Astrocyte (in vitro differentiated cells and primary cell): ENCODE measurements at regions not wholly inside any gene's neighbourhood (a gene's known extent, or its start where the extent isn't known, plus 50 kb on each side); places are given as distances from the start of the nearest gene placed in this dataset.

Experiments used
- DNase-seq: peaks from one replicate; pipeline ENCODE4 v3.0.0-alpha.2; 2010; ENCODE audit warnings: low read depth
- FAIRE-seq: peaks from 2 replicates; lab custom pipeline; 2011; peaks lifted over from hg19 to GRCh38; lab: Jason Lieb, UNC
- H2AFZ ChIP-seq: 2 replicates; pipeline ENCODE4 v1.6.0; 2012; ENCODE audit warnings: low read depth, low read length, inconsistent platforms
- H3K27ac ChIP-seq: 2 replicates; pipeline ENCODE4 v1.5.1; 2011; ENCODE audit warnings: low read depth, low read length, inconsistent platforms
- H3K27me3 ChIP-seq: 2 replicates; pipeline ENCODE4 v1.6.0; 2011; ENCODE audit warnings: low read length, inconsistent platforms; ENCODE audit not compliant: insufficient read depth
- H3K36me3 ChIP-seq: 2 replicates; pipeline ENCODE4 v1.5.1; 2011; ENCODE audit warnings: low read length, inconsistent platforms; ENCODE audit not compliant: insufficient read depth
- H3K4me1 ChIP-seq: 2 replicates; pipeline ENCODE4 v1.5.1; 2011; ENCODE audit warnings: low read length, inconsistent platforms; ENCODE audit not compliant: insufficient read depth
- H3K4me2 ChIP-seq: 2 replicates; pipeline ENCODE4 v1.6.0; 2012; ENCODE audit warnings: low read length, inconsistent platforms
- H3K4me3 ChIP-seq: 2 replicates; pipeline ENCODE4 v1.5.1; 2011; ENCODE audit warnings: low read depth, mild to moderate bottlenecking, low read length, inconsistent platforms; ENCODE audit not compliant: insufficient read depth
- H3K79me2 ChIP-seq: 2 replicates; pipeline ENCODE4 v1.6.0; 2012; ENCODE audit warnings: mild to moderate bottlenecking, low read length, inconsistent platforms; ENCODE audit not compliant: insufficient read depth
- H3K9ac ChIP-seq: 2 replicates; pipeline ENCODE4 v1.6.0; 2012; ENCODE audit warnings: mild to moderate bottlenecking, low read length, inconsistent platforms
- H3K9me3 ChIP-seq: 2 replicates; pipeline ENCODE4 v1.5.1; 2012; ENCODE audit warnings: low read depth, mild to moderate bottlenecking, low read length, inconsistent platforms; ENCODE audit not compliant: insufficient read depth
- H4K20me1 ChIP-seq: 2 replicates; pipeline ENCODE4 v1.6.0; 2012; ENCODE audit warnings: low read length, inconsistent platforms; ENCODE audit not compliant: insufficient read depth
- H3K27ac Mint-ChIP-seq: one replicate; pipeline ENCODE4 v1.8.0; 2021; ENCODE audit warnings: mild to moderate bottlenecking, mixed read lengths; ENCODE audit not compliant: unreplicated experiment
- H3K27me3 Mint-ChIP-seq: one replicate; pipeline ENCODE4 v1.8.0; 2021; ENCODE audit warnings: low read depth, mixed read lengths; ENCODE audit not compliant: unreplicated experiment
- H3K36me3 Mint-ChIP-seq: one replicate; pipeline ENCODE4 v1.8.0; 2021; ENCODE audit warnings: low read depth, mixed read lengths; ENCODE audit not compliant: unreplicated experiment
- H3K4me1 Mint-ChIP-seq: one replicate; pipeline ENCODE4 v1.8.0; 2021; ENCODE audit warnings: low read depth, mixed read lengths; ENCODE audit not compliant: unreplicated experiment
- H3K4me3 Mint-ChIP-seq: one replicate; pipeline ENCODE4 v1.8.0; 2021; ENCODE audit warnings: mild to moderate bottlenecking, moderate library complexity, mixed read lengths; ENCODE audit not compliant: unreplicated experiment
- H3K9me3 Mint-ChIP-seq: one replicate; pipeline ENCODE4 v1.8.0; 2021; ENCODE audit warnings: mild to moderate bottlenecking, mixed read lengths; ENCODE audit not compliant: unreplicated experiment
- CTCF ChIP-seq: IDR thresholded peaks from 2 replicates; pipeline ENCODE4 v1.5.1; 2011; ENCODE audit warnings: low read depth, mild to moderate bottlenecking, inconsistent platforms, low read length, moderate library complexity; ENCODE audit not compliant: insufficient read depth
- EZH2 ChIP-seq: IDR thresholded peaks from 2 replicates; pipeline ENCODE4 v1.6.1; 2012; ENCODE audit warnings: mild to moderate bottlenecking, low read length, inconsistent platforms; ENCODE audit not compliant: insufficient read depth

- Mint-ChIP-seq H3K4me1 (no peaks in the 10 kb centered on the region), H3K4me3 (no peak overlapping the region), H3K36me3 (peaks cover 2% of the 10 kb centered on the region), H3K9me3 (peaks cover 15% of the 10 kb centered on the region), H3K27me3 (no peaks in the 10 kb centered on the region), H3K27ac (no peak overlapping the region)
- FAIRE-seq (no peak), DNase-seq (no peak)
- Histone ChIP-seq H2AFZ (no peak overlapping the region), H3K9ac (no peak overlapping the region), H3K36me3 (no peaks in the 10 kb centered on the region), H3K27ac (no peak overlapping the region), H3K4me3 (no peak overlapping the region), H3K27me3 (no peaks in the 10 kb centered on the region), H4K20me1 (no peaks in the 10 kb centered on the region), H3K9me3 (no peaks in the 10 kb centered on the region), H3K4me1 (no peaks in the 10 kb centered on the region), H3K79me2 (no peaks in the 10 kb centered on the region), H3K4me2 (no peak overlapping the region)
- no peak for TF ChIP-seq EZH2
- no peak for TF ChIP-seq CTCF
Measured at GRCh38 chrX:2162695-2163094, 338.1 kb downstream of the DHRSX start.

GRCh38 chrX:2159861-2160260 is 340.9 kb downstream of the DHRSX start:
- peaks cover 2% of the 10 kb centered on the region for H3K36me3 Mint-ChIP-seq
- Histone ChIP-seq H3K27ac (no peak overlapping the region), H3K4me3 (no peak overlapping the region), H3K9me3 (peaks cover 4% of the 10 kb centered on the region), H3K4me1 (no peaks in the 10 kb centered on the region), H3K79me2 (no peaks in the 10 kb centered on the region), H3K4me2 (no peak overlapping the region), H3K36me3 (no peaks in the 10 kb centered on the region), H4K20me1 (no peaks in the 10 kb centered on the region), H2AFZ (no peak overlapping the region), H3K27me3 (no peaks in the 10 kb centered on the region), H3K9ac (no peak overlapping the region)
- TF ChIP-seq CTCF: no peak
- TF ChIP-seq EZH2: no peak
- H3K4me3 Mint-ChIP-seq: no peak overlapping the region
- no peaks in the 10 kb centered on the region for H3K27me3 Mint-ChIP-seq
- FAIRE-seq: no peak
- peak overlapping the region; percentile 9 for H3K27ac Mint-ChIP-seq
- peaks cover 26% of the 10 kb centered on the region for H3K9me3 Mint-ChIP-seq
- no peaks in the 10 kb centered on the region for H3K4me1 Mint-ChIP-seq
- no peak for DNase-seq

- Histone ChIP-seq H3K9ac (no peak overlapping the region), H3K79me2 (no peaks in the 10 kb centered on the region), H4K20me1 (no peaks in the 10 kb centered on the region), H3K4me1 (no peaks in the 10 kb centered on the region), H3K4me3 (no peak overlapping the region), H3K27ac (no peak overlapping the region), H3K9me3 (peaks cover 4% of the 10 kb centered on the region), H3K4me2 (no peak overlapping the region), H3K27me3 (no peaks in the 10 kb centered on the region), H3K36me3 (no peaks in the 10 kb centered on the region), H2AFZ (no peak overlapping the region)
- H3K9me3 Mint-ChIP-seq: peaks cover 26% of the 10 kb centered on the region
- no peak overlapping the region for H3K27ac Mint-ChIP-seq
- DNase-seq (no peak), FAIRE-seq (no peak)
- peaks cover 2% of the 10 kb centered on the region for H3K36me3 Mint-ChIP-seq
- no peaks in the 10 kb centered on the region for H3K27me3 Mint-ChIP-seq
- H3K4me3 Mint-ChIP-seq: no peak overlapping the region
- TF ChIP-seq EZH2 (no peak), CTCF (no peak)
- H3K4me1 Mint-ChIP-seq: no peaks in the 10 kb centered on the region
Measured at GRCh38 chrX:2159393-2159792, 341.4 kb downstream of the DHRSX start.
